NCI-H510A treated with DMSO at 0.1 percent for 48 hours (cell line): ENCODE measurements at regions not wholly inside any gene's neighbourhood (a gene's known extent, or its start where the extent isn't known, plus 50 kb on each side); places are given as distances from the start of the nearest gene placed in this dataset.

ENCODE experiments used
- DNase-seq: peaks from one replicate; lab custom pipeline; 2025; lab: John Stamatoyannopoulos, UW

- no peak for DNase-seq
Observed at GRCh38 chr7:46810986-46811385, 770.9 kb downstream of the TNS3 start.

GRCh38 chr7:46809886-46810285 lies 772.0 kb downstream of the TNS3 start:
- DNase-seq: no peak

- no peak for DNase-seq
Observed at GRCh38 chr7:46806856-46807255, 775.1 kb downstream of the TNS3 start.

- DNase-seq: no peak
Observed at GRCh38 chr7:46802479-46802878, 779.4 kb downstream of the TNS3 start.

- DNase-seq: no peak
Observed at GRCh38 chr7:46791188-46791587, 790.7 kb downstream of the TNS3 start.

GRCh38 chr7:46786995-46787394 lies 794.9 kb downstream of the TNS3 start:
- no peak for DNase-seq

- no peak for DNase-seq
Observed at GRCh38 chr7:46786221-46786954, 795.5 kb downstream of the TNS3 start.

GRCh38 chr7:46784732-46785131 lies 797.2 kb downstream of the TNS3 start:
- no peak for DNase-seq

GRCh38 chr7:46781901-46782439 lies 799.9 kb downstream of the TNS3 start:
- no peak for DNase-seq

- DNase-seq: no peak
Observed at GRCh38 chr7:46776790-46777189, 805.1 kb downstream of the TNS3 start.

GRCh38 chr7:46775776-46776175 lies 806.1 kb downstream of the TNS3 start:
- no peak for DNase-seq

- DNase-seq: no peak
Observed at GRCh38 chr7:46775020-46775419, 806.9 kb downstream of the TNS3 start.

- no peak for DNase-seq
Observed at GRCh38 chr7:46774515-46774914, 807.4 kb downstream of the TNS3 start.

GRCh38 chr7:46772776-46773175 lies 809.1 kb downstream of the TNS3 start:
- DNase-seq: no peak

GRCh38 chr7:46767071-46767470 lies 814.8 kb downstream of the TNS3 start:
- DNase-seq: no peak

- no peak for DNase-seq
Observed at GRCh38 chr7:46764100-46764936, 817.6 kb downstream of the TNS3 start.

GRCh38 chr7:46763344-46763743 lies 818.6 kb downstream of the TNS3 start:
- no peak for DNase-seq

- DNase-seq: no peak
Observed at GRCh38 chr7:46759711-46760480, 822.0 kb downstream of the TNS3 start.

- DNase-seq: no peak
Observed at GRCh38 chr7:46756996-46757395, 824.9 kb downstream of the TNS3 start.

- DNase-seq: no peak
Observed at GRCh38 chr7:46756256-46756655, 825.7 kb downstream of the TNS3 start.

- DNase-seq: no peak
Observed at GRCh38 chr7:46755120-46756034, 826.5 kb downstream of the TNS3 start.
